ENCODE measurements at regions not wholly inside any gene's neighbourhood (a gene's known extent, or its start where the extent isn't known, plus 50 kb on each side); places are given as distances from the start of the nearest gene placed in this dataset.

DNA sequence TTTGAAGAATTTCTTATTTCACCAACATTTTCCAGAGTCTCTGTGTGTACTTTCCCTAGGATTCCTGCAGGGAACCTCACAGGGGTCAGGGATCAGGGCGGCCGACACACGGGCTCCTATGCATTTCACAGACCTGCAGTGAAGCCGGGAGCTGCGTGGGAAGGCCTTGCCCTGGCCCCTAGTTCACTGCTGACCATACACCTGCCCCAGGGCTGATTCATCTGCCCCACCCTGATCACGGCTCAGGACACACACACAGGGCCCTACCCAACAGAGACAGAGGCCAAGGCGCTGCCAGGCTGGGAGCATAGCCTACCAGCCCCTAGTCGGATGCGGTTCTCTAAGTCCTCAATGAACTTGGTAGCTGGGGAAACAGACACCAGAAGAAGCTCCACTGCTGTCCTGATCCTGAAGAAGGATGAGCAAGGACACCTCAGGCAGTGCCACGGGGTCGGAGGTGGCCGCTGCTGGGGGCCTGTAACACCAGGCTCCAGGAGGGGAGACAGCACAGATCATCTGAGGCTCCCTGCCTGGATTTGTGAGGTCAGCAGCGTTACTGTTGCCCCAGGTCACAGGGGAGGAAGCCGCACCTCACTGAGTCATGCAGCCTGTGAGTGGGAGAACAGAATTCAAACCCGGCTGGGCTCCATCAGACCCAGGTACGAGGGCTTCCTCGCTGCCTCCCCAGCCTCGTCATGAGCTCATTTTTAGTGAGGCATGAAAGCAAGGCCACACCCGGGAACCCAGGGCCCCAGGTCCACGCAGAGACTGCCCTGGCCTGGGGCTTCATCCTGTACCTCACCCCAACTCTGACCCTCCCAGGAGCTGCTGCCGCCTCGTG, 278.8 kb upstream of the PPP2R2D start:
- DNase-seq (ENCODE audit: low read depth in 1 of 2, low spot score in 1 of 2) = no peak

DNA sequence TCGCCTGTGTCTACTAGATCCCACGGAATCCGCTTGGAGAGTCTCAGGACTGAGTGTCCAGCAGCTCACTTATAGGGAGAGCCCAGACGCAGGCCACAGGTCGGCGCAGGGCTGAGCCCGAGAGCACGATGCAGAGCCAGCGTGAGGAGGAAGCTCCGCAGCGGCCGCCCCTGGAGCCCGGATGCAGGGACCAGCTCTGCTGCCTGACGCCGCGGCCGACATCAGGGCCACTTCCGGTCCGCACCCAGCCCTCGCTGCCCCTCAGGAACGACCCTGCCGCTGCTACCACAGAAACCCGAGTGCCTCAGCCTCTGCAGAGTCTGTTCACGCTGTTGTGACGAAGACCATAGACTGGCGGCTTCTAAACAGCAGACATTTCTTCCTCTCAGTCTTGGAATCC, 275.8 kb upstream of the PPP2R2D start:
- no peak for DNase-seq (ENCODE audit: low read depth in 1 of 2, low spot score in 1 of 2)

- no peak for DNase-seq (ENCODE audit: low read depth in 1 of 2, low spot score in 1 of 2)
Measured at GRCh38 chr10:131626274-131626673, 274.5 kb upstream of the PPP2R2D start.

GRCh38 chr10:131629026-131629770, 271.6 kb upstream of the PPP2R2D start:
- no peak for DNase-seq (ENCODE audit: low read depth in 1 of 2, low spot score in 1 of 2)

GRCh38 chr10:131630772-131631258, 270.0 kb upstream of the PPP2R2D start:
- DNase-seq (ENCODE audit: low read depth in 1 of 2, low spot score in 1 of 2) = no peak

DNA sequence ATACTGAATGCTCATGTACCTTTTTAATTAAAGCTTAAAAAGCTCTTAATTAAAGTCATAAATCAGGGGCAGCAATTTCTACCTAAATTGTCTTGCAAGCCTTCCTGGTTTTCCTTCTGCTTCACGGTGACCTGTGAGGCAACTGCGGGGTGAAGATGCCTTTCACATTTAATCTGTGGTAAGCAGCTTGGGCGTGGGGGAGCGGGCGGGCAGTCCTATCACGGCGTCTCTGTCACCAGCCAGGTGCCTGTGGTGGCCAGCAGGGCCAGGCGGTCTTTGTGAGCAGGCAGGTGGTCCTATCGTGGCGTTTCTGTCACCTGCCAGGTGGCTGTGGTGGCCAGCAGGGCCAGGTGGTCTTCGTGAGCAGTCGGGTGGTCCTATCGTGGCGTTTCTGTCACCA, 269.2 kb upstream of the PPP2R2D start:
- DNase-seq (ENCODE audit: low read depth in 1 of 2, low spot score in 1 of 2) = no peak

- no peak for DNase-seq (ENCODE audit: low read depth in 1 of 2, low spot score in 1 of 2)
Measured at GRCh38 chr10:131635564-131636015, 265.2 kb upstream of the PPP2R2D start.

GRCh38 chr10:131636116-131636515, 264.7 kb upstream of the PPP2R2D start:
- no peak for DNase-seq (ENCODE audit: low read depth in 1 of 2, low spot score in 1 of 2)

- DNase-seq (ENCODE audit: low read depth in 1 of 2, low spot score in 1 of 2) = no peak
Measured at GRCh38 chr10:131636841-131637724, 263.7 kb upstream of the PPP2R2D start.

GRCh38 chr10:131638049-131638879, 262.5 kb upstream of the PPP2R2D start:
- no peak for DNase-seq (ENCODE audit: low read depth in 1 of 2, low spot score in 1 of 2)

DNA sequence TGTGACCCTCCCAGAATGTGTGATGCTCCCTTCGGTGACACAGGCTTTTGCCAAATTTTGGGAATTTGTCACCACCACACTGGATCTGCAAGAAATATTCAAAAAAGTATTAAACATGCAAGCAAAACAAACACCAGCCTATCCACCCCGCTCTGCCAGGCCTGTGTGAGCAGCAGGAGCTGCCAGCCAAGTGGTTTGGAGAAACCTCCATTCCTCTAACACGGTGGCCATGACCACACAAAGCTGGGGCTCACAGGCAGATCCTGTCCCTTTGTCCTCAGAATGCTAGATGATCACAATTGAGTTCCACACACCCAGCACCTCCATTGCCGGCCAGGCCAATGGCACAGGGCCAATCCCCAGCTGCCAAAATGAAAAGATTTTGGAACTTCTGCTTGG, 261.9 kb upstream of the PPP2R2D start:
- no peak for DNase-seq (ENCODE audit: low read depth in 1 of 2, low spot score in 1 of 2)

GRCh38 chr10:131640045-131640644, 260.7 kb upstream of the PPP2R2D start:
- no peak for DNase-seq (ENCODE audit: low read depth in 1 of 2, low spot score in 1 of 2)

- no peak for DNase-seq (ENCODE audit: low read depth in 1 of 2, low spot score in 1 of 2)
Measured at GRCh38 chr10:131641231-131641630, 259.6 kb upstream of the PPP2R2D start.

DNA sequence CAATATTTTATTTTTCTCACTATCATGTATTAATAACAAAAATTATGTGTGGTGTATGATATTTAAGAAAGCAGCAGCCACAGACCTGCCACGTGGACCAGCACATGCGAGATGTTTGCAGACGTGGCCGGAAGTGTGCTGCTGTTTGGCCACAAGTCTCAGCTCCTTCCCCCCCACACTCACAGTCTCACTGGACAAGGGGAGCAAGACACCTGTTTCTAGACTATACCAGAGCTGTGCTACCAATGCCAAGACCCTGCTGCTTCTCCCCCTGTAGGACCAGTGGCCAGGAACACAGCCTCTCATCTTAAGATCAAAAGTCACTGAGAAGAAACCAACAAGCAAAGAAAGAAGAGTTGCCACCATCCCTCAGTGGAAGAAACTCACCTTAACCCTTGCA, 258.9 kb upstream of the PPP2R2D start:
- DNase-seq (ENCODE audit: low read depth in 1 of 2, low spot score in 1 of 2) = no peak

DNA sequence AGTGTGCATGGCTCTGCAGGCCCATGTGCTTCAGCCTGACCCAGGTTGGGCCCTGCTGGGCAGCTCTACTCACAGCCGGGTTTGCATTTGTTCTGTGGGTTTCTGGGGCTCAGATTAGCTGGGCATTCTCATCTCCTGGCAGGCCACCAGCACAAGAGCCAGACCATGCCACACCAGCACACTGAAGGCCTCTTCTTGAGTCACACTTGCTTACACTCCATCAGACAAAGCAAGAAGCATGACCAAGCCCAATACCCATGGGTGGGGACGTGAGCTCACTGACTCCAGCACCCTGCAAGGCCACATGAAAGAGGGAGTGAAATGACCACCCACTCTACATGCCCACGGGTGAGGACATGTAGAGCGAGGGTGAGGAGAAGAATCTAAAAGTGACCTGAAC, 257.8 kb upstream of the PPP2R2D start:
- no peak for DNase-seq (ENCODE audit: low read depth in 1 of 2, low spot score in 1 of 2)

- no peak for DNase-seq (ENCODE audit: low read depth in 1 of 2, low spot score in 1 of 2)
Measured at GRCh38 chr10:131644289-131644688, 256.5 kb upstream of the PPP2R2D start.

DNA sequence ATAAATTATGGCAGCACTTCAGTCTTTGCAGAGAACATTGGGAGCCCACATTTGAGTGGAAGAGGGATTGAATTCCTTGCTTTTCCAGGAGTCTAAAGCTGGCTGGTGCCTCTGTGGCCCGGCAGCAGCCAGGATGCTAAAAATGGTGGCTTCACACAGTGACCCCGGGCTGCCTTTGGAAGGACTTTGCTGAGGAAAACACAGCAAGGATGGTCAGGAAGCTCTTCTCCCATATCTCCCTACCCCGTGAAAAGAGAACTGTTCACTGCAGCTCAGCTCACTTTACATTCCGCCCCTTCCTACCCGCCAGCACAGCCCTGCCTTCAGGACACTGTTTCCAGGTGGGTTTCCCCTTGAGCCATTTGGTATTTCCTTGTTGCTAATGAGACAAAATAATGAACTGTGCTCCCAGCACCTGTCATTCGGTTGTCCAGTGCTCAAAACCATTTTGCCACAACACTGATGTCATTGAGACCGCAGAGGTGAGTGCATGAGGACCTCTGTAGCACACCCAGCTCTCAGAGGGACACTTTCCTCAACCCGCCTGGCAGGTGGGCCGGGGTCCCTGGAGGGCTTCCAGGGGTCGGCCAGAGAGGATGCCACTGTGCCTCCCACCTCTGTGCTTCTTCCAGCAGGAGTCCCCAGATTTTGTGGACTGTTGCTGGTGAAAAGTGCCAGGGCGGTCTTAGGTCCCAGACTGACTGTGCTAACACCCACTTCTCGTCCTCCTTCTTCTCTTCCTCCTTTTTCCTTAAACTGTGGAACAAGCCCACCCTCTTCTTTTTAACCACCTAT, 255.7 kb upstream of the PPP2R2D start:
- no peak for DNase-seq (ENCODE audit: low read depth in 1 of 2, low spot score in 1 of 2)

DNA sequence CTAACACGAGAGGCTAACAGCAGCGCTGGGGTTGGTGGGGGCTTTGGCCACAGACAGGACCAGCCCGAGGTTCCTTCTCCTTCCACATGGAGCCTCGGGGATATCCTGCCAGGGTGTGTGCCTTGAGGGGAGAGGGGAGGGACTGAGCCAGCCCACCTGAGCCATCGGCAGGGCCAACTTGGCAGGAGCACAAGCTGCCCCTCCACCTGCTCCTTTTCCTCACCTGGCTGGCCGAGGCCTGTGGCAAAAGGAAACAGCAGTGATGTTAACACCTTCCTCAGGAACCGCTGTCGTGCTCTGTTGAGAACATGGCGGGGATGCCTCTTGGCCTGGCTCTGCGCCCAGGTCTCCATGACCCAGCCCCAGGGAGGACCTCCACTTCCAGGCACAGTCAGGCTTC, 255.1 kb upstream of the PPP2R2D start:
- no peak for DNase-seq (ENCODE audit: low read depth in 1 of 2, low spot score in 1 of 2)
